Tibial artery (tissue), 4 donors: ENCODE measurements at regions not wholly inside any gene's neighbourhood (a gene's known extent, or its start where the extent isn't known, plus 50 kb on each side); places are given as distances from the start of the nearest gene placed in this dataset.

Source experiments
- DNase-seq, 2 donors: peaks; one replicate each; pipeline ENCODE4 v3.0.0-alpha.2; 2019
- H3K27ac ChIP-seq, 2 donors: fragments of 200-600 bp; sonication (generic) in 1 of 2; 1 replicate in 1 of 2; 2 replicates in 1 of 2; pipeline ENCODE4 v1.5.1; 2018 to 2019; ENCODE audit warnings: mild to moderate bottlenecking in 1 of 2
- H3K27me3 ChIP-seq, 2 donors: fragments of 200-600 bp; sonication (generic) in 1 of 2; one replicate each; pipeline versions ENCODE4 v1.5.1 to v1.6.0; 2016 to 2019
- H3K36me3 ChIP-seq, 3 donors: fragments of 200-600 bp; sonication (generic) in 2 of 3; one replicate each; pipeline ENCODE4 v1.5.1; 2016 to 2019; ENCODE audit warnings: mild to moderate bottlenecking in 2 of 3
- H3K4me1 ChIP-seq, 4 donors: fragments of 200-600 bp; sonication (generic) in 2 of 4; 1 replicate in 3 of 4; 2 replicates in 1 of 4; pipeline ENCODE4 v1.5.1; 2016 to 2019
- H3K4me3 ChIP-seq, 2 donors: fragments of 200-600 bp; sonication (generic) in 1 of 2; 1 replicate in 1 of 2; 2 replicates in 1 of 2; pipeline ENCODE4 v1.5.1; 2018 to 2019; ENCODE audit warnings: mild to moderate bottlenecking in 2 of 2
- H3K9me3 ChIP-seq, 3 donors: fragments of 200-600 bp; sonication (generic) in 1 of 3; one replicate each; pipeline ENCODE4 v1.5.1; 2016 to 2019
- intact Hi-C: fragments of 100-400 bp; cut with DNase I; formaldehyde crosslinking; loops from one replicate; pipeline ENCODE4 v1.15.0; 2023; ENCODE audit warnings: low total_unique reads
- TF ChIP-seq, protein P1 (sequence below), 2 experiments: fragments of 200-600 bp in 1 of 2; fragments of 450-650 bp in 1 of 2; IDR thresholded peaks; one replicate each; pipeline ENCODE4 v1.5.1; 2017 to 2019; ENCODE audit warnings: antibody characterized with exemption in 2 of 2, mild to moderate bottlenecking in 1 of 2, moderate library complexity in 1 of 2

DNA sequence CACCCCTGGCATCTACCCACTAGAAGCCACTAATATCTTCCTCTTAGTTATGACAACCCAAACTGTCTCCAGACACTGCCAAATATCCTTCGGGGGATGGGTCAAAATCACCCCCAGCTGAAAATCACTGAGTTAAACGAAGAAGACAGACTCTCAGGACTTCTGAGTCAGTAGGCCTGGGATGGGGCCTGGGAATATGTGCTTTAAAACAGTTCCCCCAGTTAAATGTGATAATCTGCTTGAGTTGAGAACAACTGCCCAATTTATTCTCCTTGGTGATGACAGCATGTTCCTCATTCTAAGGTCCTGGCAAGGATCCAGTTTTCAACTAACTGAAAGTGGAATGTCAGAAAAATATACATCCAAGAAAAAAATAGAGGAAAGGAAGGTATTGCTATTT lies 52.4 kb downstream of the CBLL2 start:
- H3K36me3 ChIP-seq, result no peaks in the 10 kb centered on the region
- no peaks in the 10 kb centered on the region for H3K27me3 ChIP-seq
- H3K4me1 ChIP-seq, result peaks cover 0 to 5% (median 2%) of the 10 kb centered on the region in 4 donors
- no peak for DNase-seq
- no peak overlapping the region for H3K4me3 ChIP-seq
- intact Hi-C loops, result no loop called here
- peak overlapping the region in 1 of 2 donors; percentile 44 for H3K27ac ChIP-seq
- H3K9me3 ChIP-seq, result no peaks in the 10 kb centered on the region
- TF ChIP-seq, protein P1, sequence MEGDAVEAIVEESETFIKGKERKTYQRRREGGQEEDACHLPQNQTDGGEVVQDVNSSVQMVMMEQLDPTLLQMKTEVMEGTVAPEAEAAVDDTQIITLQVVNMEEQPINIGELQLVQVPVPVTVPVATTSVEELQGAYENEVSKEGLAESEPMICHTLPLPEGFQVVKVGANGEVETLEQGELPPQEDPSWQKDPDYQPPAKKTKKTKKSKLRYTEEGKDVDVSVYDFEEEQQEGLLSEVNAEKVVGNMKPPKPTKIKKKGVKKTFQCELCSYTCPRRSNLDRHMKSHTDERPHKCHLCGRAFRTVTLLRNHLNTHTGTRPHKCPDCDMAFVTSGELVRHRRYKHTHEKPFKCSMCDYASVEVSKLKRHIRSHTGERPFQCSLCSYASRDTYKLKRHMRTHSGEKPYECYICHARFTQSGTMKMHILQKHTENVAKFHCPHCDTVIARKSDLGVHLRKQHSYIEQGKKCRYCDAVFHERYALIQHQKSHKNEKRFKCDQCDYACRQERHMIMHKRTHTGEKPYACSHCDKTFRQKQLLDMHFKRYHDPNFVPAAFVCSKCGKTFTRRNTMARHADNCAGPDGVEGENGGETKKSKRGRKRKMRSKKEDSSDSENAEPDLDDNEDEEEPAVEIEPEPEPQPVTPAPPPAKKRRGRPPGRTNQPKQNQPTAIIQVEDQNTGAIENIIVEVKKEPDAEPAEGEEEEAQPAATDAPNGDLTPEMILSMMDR (IDR thresholded peaks at IDR 0.05), result no peak

DNA sequence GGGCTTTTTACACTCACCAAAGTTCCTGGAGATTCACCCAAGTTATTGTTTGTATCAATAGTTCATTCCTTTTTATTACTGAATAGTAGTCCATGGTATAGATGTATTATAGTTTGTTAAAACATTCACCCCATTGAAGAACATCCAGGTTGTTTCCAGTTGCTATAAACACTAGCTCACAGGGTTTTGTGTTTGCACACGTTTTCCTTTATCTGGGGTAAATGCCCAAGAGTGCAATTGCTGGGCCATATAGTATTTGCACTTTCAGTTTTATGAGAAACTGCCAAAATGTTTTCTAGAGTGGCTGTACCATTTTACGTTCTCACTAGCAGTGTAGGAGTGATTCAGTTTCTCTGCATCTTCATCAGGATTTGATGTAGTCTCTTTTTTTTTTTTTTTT lies 57.1 kb downstream of the CBLL2 start:
- no peak overlapping the region for H3K27ac ChIP-seq
- TF ChIP-seq, protein P1 (IDR thresholded peaks at IDR 0.05), result no peak
- intact Hi-C loops, result no loop called here
- peaks cover 0 to 3% (median 1%) of the 10 kb centered on the region in 4 donors for H3K4me1 ChIP-seq
- H3K4me3 ChIP-seq, result no peak overlapping the region
- no peaks in the 10 kb centered on the region for H3K9me3 ChIP-seq
- H3K27me3 ChIP-seq, result no peaks in the 10 kb centered on the region
- no peaks in the 10 kb centered on the region for H3K36me3 ChIP-seq
- no peak for DNase-seq

DNA sequence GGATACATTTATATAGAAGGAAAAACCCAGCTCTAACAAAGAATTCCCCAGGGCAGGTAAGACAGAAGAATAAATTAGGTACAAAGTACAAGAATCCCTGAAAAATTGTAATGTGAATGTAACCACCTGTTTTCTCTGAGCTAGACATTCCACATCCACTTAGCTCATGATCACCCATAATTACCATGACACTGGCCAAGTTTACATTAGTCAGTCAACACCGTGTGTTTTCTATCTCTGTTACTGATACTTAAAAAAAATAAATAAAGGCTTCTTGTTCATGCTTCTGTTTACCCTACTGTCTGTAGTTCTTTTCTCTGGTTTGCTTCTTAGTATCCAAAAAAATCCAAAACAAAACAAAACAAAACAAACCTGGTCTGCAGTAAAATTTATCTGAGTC lies 66.0 kb downstream of the CBLL2 start:
- H3K9me3 ChIP-seq, result peaks cover 0 to 4% (median 0%) of the 10 kb centered on the region in 3 donors
- no peak overlapping the region for H3K4me3 ChIP-seq
- TF ChIP-seq, protein P1 (IDR thresholded peaks at IDR 0.05), result no peak
- H3K4me1 ChIP-seq, result no peaks in the 10 kb centered on the region
- intact Hi-C loops, result no loop called here
- no peak for DNase-seq
- no peak overlapping the region for H3K27ac ChIP-seq
- no peaks in the 10 kb centered on the region for H3K27me3 ChIP-seq
- H3K36me3 ChIP-seq, result no peaks in the 10 kb centered on the region

DNA sequence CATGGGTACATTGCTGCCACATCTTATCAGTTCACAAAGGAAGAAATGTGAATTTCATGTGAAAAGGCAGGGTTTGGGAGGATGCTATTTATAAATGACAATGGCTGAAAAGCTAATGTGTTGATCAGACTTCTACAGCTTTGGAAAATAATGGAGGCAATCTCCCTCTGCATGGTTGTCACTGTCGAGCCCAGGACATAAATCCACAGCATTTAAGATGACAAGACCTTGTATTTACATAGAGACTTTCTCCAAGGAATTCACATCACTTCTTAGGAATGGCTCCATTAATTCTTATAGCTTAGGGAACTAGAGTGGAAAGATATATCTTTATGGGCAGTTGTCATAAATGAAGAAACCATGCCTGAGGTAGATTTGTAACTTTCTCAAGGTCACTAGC lies 66.7 kb downstream of the CBLL2 start:
- Histone ChIP-seq H3K9me3 (peaks cover 0 to 4% (median 0%) of the 10 kb centered on the region in 3 donors), H3K4me1 (no peaks in the 10 kb centered on the region), H3K27me3 (no peaks in the 10 kb centered on the region), H3K4me3 (no peak overlapping the region), H3K36me3 (no peaks in the 10 kb centered on the region), H3K27ac (no peak overlapping the region)
- intact Hi-C loops, result no loop called here
- no peak for DNase-seq
- TF ChIP-seq, protein P1 (IDR thresholded peaks at IDR 0.05), result no peak

DNA sequence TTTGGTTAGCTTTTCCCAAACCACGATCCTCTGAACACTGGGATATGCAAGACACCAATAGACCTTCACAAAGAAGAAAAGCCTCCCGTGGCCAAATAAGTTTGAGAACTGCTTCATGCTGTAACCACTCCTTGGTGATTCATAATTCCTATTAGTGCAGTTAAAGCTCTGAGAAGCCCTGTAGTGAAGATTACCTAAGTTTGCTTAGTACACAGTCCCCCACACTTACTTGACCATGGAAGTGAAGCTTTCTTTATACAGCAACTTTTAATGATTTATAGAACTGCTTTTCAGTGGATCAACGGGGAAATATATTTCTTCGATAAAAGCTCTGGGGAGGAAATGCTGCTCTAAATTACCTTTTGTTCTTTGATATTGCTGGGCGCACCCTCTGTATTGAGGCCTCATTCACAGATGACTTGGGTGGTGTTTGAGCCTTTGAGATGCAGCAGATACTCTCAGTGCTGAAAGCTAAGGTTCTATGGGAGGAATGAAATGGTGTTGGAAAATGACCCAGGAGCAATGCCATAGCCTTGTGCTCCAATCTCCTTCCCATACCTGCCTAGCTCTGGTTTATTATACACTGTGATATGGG lies 67.4 kb downstream of the CBLL2 start:
- no peaks in the 10 kb centered on the region for H3K36me3 ChIP-seq
- intact Hi-C loops, result no loop called here
- H3K27me3 ChIP-seq, result no peaks in the 10 kb centered on the region
- no peak for DNase-seq
- H3K4me3 ChIP-seq, result no peak overlapping the region
- TF ChIP-seq, protein P1 (IDR thresholded peaks at IDR 0.05), result no peak
- no peak overlapping the region for H3K27ac ChIP-seq
- H3K4me1 ChIP-seq, result no peaks in the 10 kb centered on the region
- peaks cover 0 to 4% (median 0%) of the 10 kb centered on the region in 3 donors for H3K9me3 ChIP-seq

DNA sequence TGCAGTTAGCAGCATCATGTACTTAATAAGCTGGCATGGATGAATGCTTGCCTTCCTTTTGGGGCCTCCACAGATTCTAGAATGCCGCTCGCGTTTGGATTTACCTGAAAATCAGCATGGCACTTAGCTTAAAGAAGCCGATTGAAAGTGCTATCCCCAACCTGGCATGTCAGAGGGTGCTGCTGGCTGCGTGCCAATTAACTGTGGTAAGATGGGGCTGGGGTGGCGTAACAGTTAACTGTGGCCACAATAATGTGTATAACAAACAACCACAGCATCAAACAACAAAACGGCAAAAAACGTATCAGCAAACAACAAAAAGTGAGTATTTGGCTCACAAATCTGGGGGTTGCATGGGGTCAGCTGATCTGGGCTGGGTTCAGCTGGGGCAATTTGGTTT lies 70.5 kb downstream of the CBLL2 start:
- H3K27me3 ChIP-seq, result no peaks in the 10 kb centered on the region

More for the DNA sequence above, 70.5 kb downstream of the CBLL2 start:
- H3K4me3 ChIP-seq, result no peak overlapping the region
- TF ChIP-seq, protein P1 (IDR thresholded peaks at IDR 0.05), result no peak
- H3K4me1 ChIP-seq, result no peaks in the 10 kb centered on the region
- no peaks in the 10 kb centered on the region for H3K9me3 ChIP-seq
- no peak overlapping the region for H3K27ac ChIP-seq
- no peaks in the 10 kb centered on the region for H3K36me3 ChIP-seq
- intact Hi-C loops, result no loop called here
- no peak for DNase-seq
